K562 (cell line): ENCODE measurements at regions not wholly inside any gene's neighbourhood (a gene's known extent, or its start where the extent isn't known, plus 50 kb on each side); places are given as distances from the start of the nearest gene placed in this dataset.

Source experiments
- ATAC-seq: fragments of 200-7000 bp; cut with Tn5 transposase; 3 replicates; pipeline ENCODE4 v1.9.1; 2020; ENCODE audit warnings: moderate library complexity
- BruUV-seq: library from RNA; stranded (reverse); fragments of 400-500 nt; replicated peaks from 2 replicates; lab custom pipeline; 2021; lab: Mats Ljungman, UMichigan
- CTCF ChIA-PET: fragments of 300-600 bp; formaldehyde crosslinking; extraction: SDS; loops from one replicate; lab custom pipeline; 2021; ENCODE audit warnings: low intra/inter-chr PET ratio; lab: Yijun Ruan, JAX
- POLR2A ChIA-PET: fragments of 300-600, 350-650 bp; sonication (Branson Sonifier 250); formaldehyde crosslinking; extraction: SDS; loops from one replicate; lab custom pipeline; 2021; ENCODE audit warnings: antibody characterized with exemption, inconsistent platforms; lab: Yijun Ruan, JAX
- DNase-seq, 4 experiments: peaks; one replicate each; pipeline versions ENCODE4 v3.0.0 to v3.0.0-alpha.2; 2011 to 2018; ENCODE audit warnings: low spot score in 3 of 4, mixed read lengths in 3 of 4; ENCODE audit errors: extremely low read depth in 1 of 4
- FAIRE-seq: peaks from 2 replicates; lab custom pipeline; 2011; peaks lifted over from hg19 to GRCh38; lab: Jason Lieb, UNC
- H2AFZ ChIP-seq: 2 replicates; pipeline ENCODE4 v1.6.0; 2011; ENCODE audit warnings: low read depth, low read length, control low read depth, inconsistent platforms
- H3K27ac ChIP-seq: fragments of 200-600 bp; 3 replicates; pipeline ENCODE4 v1.8.0; 2011; ENCODE audit warnings: low read depth, mild to moderate bottlenecking, control low read depth, inconsistent platforms, low read length, moderate library complexity, mixed read lengths; ENCODE audit errors: extremely low read depth
- H3K27me3 ChIP-seq, 2 experiments: fragments of 300-600 bp in 1 of 2; 2 replicates in 1 of 2; 3 replicates in 1 of 2; pipeline versions ENCODE4 v1.6.0 to v1.8.0; 2011; ENCODE audit warnings: inconsistent platforms in 2 of 2, low read length in 2 of 2, mild to moderate bottlenecking in 1 of 2, mixed read lengths in 1 of 2, moderate library complexity in 1 of 2; ENCODE audit not compliant: control insufficient read depth in 2 of 2, insufficient read depth in 2 of 2
- H3K36me3 ChIP-seq: fragments of 300-600 bp; 3 replicates; pipeline ENCODE4 v1.8.0; 2011; ENCODE audit warnings: mild to moderate bottlenecking, low read length, inconsistent platforms; ENCODE audit not compliant: control insufficient read depth, insufficient read depth
- H3K4me1 ChIP-seq, 2 experiments: fragments of 200-600 bp in 1 of 2; replicated peaks in 1 of 2; 2 replicates in 1 of 2; 3 replicates in 1 of 2; pipeline versions ENCODE4 v1.5.1 to v1.8.0; 2011; ENCODE audit warnings: inconsistent platforms in 2 of 2, low read length in 2 of 2, mild to moderate bottlenecking in 1 of 2, mixed read lengths in 1 of 2, moderate library complexity in 1 of 2; ENCODE audit not compliant: control insufficient read depth in 2 of 2, insufficient read depth in 2 of 2
- H3K4me2 ChIP-seq: 2 replicates; pipeline ENCODE4 v1.6.1; 2011; ENCODE audit warnings: low read length, control low read depth, inconsistent platforms, mixed read lengths; ENCODE audit not compliant: insufficient read depth
- H3K4me3 ChIP-seq: fragments of 200-600 bp; sonication (generic), shearing (Covaris generic); 2 replicates; pipeline ENCODE4 v1.5.1; 2016; ENCODE audit warnings: control low read depth, inconsistent platforms
- H3K79me2 ChIP-seq: fragments of 200-600 bp; 3 replicates; pipeline ENCODE4 v1.8.0; 2011; ENCODE audit warnings: low read length, inconsistent platforms; ENCODE audit not compliant: control insufficient read depth, insufficient read depth
- H3K9ac ChIP-seq, 2 experiments: 2 replicates each; pipeline versions ENCODE4 v1.6.0 to v1.6.1; 2011; ENCODE audit warnings: low read depth in 2 of 2, low read length in 2 of 2, control low read depth in 1 of 2, inconsistent platforms in 1 of 2, mild to moderate bottlenecking in 1 of 2, mixed read lengths in 1 of 2; ENCODE audit not compliant: insufficient read depth in 1 of 2
- H3K9me1 ChIP-seq: one replicate; pipeline ENCODE4 v1.6.0; 2011; ENCODE audit warnings: inconsistent platforms, mild to moderate bottlenecking, low read length, moderate library complexity; ENCODE audit not compliant: control insufficient read depth, insufficient read depth
- H3K9me3 ChIP-seq: replicated peaks from 2 replicates; pipeline ENCODE4 v1.5.1; 2011; ENCODE audit warnings: low read depth, low read length, inconsistent platforms; ENCODE audit not compliant: control insufficient read depth, insufficient read depth
- H4K20me1 ChIP-seq: replicated peaks from 2 replicates; pipeline ENCODE4 v1.6.1; 2011; ENCODE audit warnings: low read length, inconsistent platforms, mixed read lengths; ENCODE audit not compliant: control insufficient read depth, insufficient read depth
- E2F5 ChIP-seq: sonication (generic); formaldehyde crosslinking; IDR thresholded peaks from 2 replicates; pipeline ENCODE4 v1.8.0; 2022; ENCODE audit warnings: mild to moderate bottlenecking, missing genetic modification reagents
- NCOR1 ChIP-seq: fragments of 450-650 bp; IDR thresholded peaks from 2 replicates; pipeline ENCODE4 v1.6.1; 2016; ENCODE audit warnings: mild to moderate bottlenecking, moderate library complexity
- PHB ChIP-seq: fragments of 250-450 bp; sonication (Bioruptor Pico); IDR thresholded peaks from 2 replicates; pipeline ENCODE4 v1.5.0; 2021
- PHTF2 ChIP-seq: fragments of 250-450 bp; sonication (Bioruptor Pico); IDR thresholded peaks from 2 replicates; pipeline ENCODE4 v1.5.0; 2021; ENCODE audit warnings: mild to moderate bottlenecking
- PYGO2 ChIP-seq: fragments of 450-650 bp; IDR thresholded peaks from 2 replicates; pipeline ENCODE4 v1.6.1; 2016; ENCODE audit warnings: mild to moderate bottlenecking, missing genetic modification characterization, moderate library complexity, missing compliant biosample characterization
- RB1 ChIP-seq: fragments of 450-650 bp; IDR thresholded peaks from 2 replicates; pipeline ENCODE4 v1.6.1; 2017; ENCODE audit warnings: low read depth, mild to moderate bottlenecking
- RFX7 ChIP-seq: fragments of 250-450 bp; sonication (Bioruptor Pico); IDR thresholded peaks from 2 replicates; pipeline ENCODE4 v1.5.1; 2021; ENCODE audit warnings: mild to moderate bottlenecking
- SIN3A ChIP-seq, 2 experiments: fragments of 150-350 bp in 1 of 2; IDR thresholded peaks; 2 replicates each; pipeline ENCODE4 v1.6.1; 2011 to 2016; ENCODE audit warnings: borderline replicate concordance in 2 of 2, low read depth in 2 of 2, low read length in 2 of 2, mild to moderate bottlenecking in 2 of 2, moderate library complexity in 2 of 2; ENCODE audit not compliant: control insufficient read depth in 1 of 2
- SOX6 ChIP-seq: fragments of 450-650 bp; IDR thresholded peaks from 2 replicates; pipeline ENCODE4 v1.6.1; 2014; ENCODE audit warnings: mild to moderate bottlenecking
- SREBF2 ChIP-seq: sonication (generic); formaldehyde crosslinking; IDR thresholded peaks from 2 replicates; pipeline ENCODE4 v1.4.0; 2020; ENCODE audit warnings: mild to moderate bottlenecking, missing genetic modification reagents
- THRB ChIP-seq: fragments of 450-650 bp; formaldehyde crosslinking; conservative IDR thresholded peaks from 2 replicates; pipeline ENCODE4 v1.4.0; 2022; ENCODE audit warnings: mild to moderate bottlenecking, missing genetic modification characterization
- ZBTB7A ChIP-seq: IDR thresholded peaks from 2 replicates; pipeline ENCODE4 v1.6.1; 2011; ENCODE audit warnings: low read depth, mild to moderate bottlenecking, low read length, moderate library complexity, borderline replicate concordance; ENCODE audit not compliant: control insufficient read depth
- ZNF354B ChIP-seq: fragments of 250-450 bp; sonication (Bioruptor Pico); IDR thresholded peaks from 2 replicates; pipeline ENCODE4 v1.4.0; 2020
- ZNF696 ChIP-seq: fragments of 250-450 bp; sonication (Bioruptor Pico); conservative IDR thresholded peaks from 2 replicates; pipeline ENCODE4 v1.4.0; 2020; ENCODE audit warnings: mild to moderate bottlenecking, moderate library complexity
- WGBS: fragments of 100-300 bp; shearing (Covaris generic); methylation state at CpG from one replicate; pipeline ENCODE4 v1.1.6; 2016; ENCODE audit warnings: low coverage, mixed read lengths; ENCODE audit not compliant: insufficient coverage; ENCODE audit errors: missing lambda C conversion rate; 5-methylcytosine and 5-hydroxymethylcytosine counted together
- in situ Hi-C: fragments of 300-500 bp; cut with MboI; formaldehyde crosslinking; loops from 4 replicates; pipeline ENCODE4 v1.15.0; 2018; ENCODE audit warnings: inconsistent platforms, mixed read lengths
- intact Hi-C: fragments of 100-400 bp; cut with micrococcal nuclease; formaldehyde crosslinking; loops from 2 replicates; pipeline ENCODE4 v1.14.2; 2022

- no peak for FAIRE-seq
- in situ Hi-C loops: no loop called here
Measured at GRCh38 chr10:130498934-130499333, 362.7 kb downstream of the GLRX3 start.

More at GRCh38 chr10:130498934-130499333, 362.7 kb downstream of the GLRX3 start:
- Histone ChIP-seq H3K9me3 (no peaks in the 10 kb centered on the region; the same call in 1 of the 2 replicates), H3K4me3 (no peak overlapping the region), H3K4me2 (no peak overlapping the region), H3K36me3 (no peaks in the 10 kb centered on the region), H3K79me2 (no peaks in the 10 kb centered on the region), H2AFZ (no peak overlapping the region), H3K27ac (no peak overlapping the region), H3K27me3 (no peaks in the 10 kb centered on the region), H3K4me1 (no peaks in the 10 kb centered on the region), H3K9ac (no peak overlapping the region), H4K20me1 (no peaks in the 10 kb centered on the region), H3K9me1 (no peaks in the 10 kb centered on the region)
- no TSS peak for BruUV-seq
- POLR2A ChIA-PET: no interaction called here
- ATAC-seq (no peak), DNase-seq (no peak)
- 0% methylated on average over 6 of the region's 8 CpGs for WGBS
- TF ChIP-seq ZNF354B (CRISPR knock-in tag) (no peak), THRB (CRISPR knock-in tag) (no peak), PYGO2 (no peak), ZBTB7A (no peak), NCOR1 (no peak), SOX6 (no peak), PHB (CRISPR knock-in tag) (no peak), RB1 (no peak), RFX7 (no peak), SIN3A (IDR thresholded peaks at IDR 0.05; ENCODE audit: borderline replicate concordance in 2 of 2, control insufficient read depth in 1 of 2, low read depth in 2 of 2, low read length in 2 of 2) (no peak), ZNF696 (CRISPR knock-in tag) (no peak), SREBF2 (CRISPR knock-in tag) (no peak), E2F5 (CRISPR knock-in tag) (no peak), PHTF2 (CRISPR knock-in tag) (no peak)
- intact Hi-C loops: no loop called here
- CTCF ChIA-PET: no interaction called here
